ENCODE measurements at regions not wholly inside any gene's neighbourhood (a gene's known extent, or its start where the extent isn't known, plus 50 kb on each side); places are given as distances from the start of the nearest gene placed in this dataset.

DNA sequence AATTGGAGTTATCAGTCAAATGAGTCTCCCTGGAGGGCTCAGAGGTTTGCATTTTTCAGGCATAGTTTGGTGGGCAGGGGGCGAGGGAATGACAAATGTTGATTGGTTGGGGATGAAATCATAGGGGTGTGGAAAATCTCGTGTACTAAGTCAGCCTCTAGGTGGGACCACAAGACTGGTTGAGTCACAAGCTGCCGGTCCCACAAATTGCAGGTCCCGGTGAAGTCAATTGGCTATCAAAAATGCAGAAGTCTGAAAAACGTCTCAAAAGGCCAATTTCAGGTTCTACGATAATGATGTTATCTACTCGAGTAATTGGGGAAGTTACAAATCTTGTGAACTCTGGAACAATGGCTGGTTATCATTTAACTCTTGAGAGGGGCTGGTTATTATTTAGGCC, 98.8 kb upstream of the DHX15 start:
- no peaks in the 10 kb centered on the region for H3K36me3 ChIP-seq (replicated peaks in 1 of 2)
- H3K9me3 ChIP-seq (replicated peaks in 1 of 3), result no peaks in the 10 kb centered on the region
- no peaks in the 10 kb centered on the region for H3K4me1 ChIP-seq (replicated peaks in 1 of 2)
- H3K4me3 ChIP-seq, result no peak overlapping the region
- WGBS, 4 donors, result 55 to 71% (median 60%) methylated on average over 7 of the region's 7 CpGs
- TF ChIP-seq POLR2A (IDR thresholded peaks at IDR 0.05), result no peak
- TF ChIP-seq, protein P1, sequence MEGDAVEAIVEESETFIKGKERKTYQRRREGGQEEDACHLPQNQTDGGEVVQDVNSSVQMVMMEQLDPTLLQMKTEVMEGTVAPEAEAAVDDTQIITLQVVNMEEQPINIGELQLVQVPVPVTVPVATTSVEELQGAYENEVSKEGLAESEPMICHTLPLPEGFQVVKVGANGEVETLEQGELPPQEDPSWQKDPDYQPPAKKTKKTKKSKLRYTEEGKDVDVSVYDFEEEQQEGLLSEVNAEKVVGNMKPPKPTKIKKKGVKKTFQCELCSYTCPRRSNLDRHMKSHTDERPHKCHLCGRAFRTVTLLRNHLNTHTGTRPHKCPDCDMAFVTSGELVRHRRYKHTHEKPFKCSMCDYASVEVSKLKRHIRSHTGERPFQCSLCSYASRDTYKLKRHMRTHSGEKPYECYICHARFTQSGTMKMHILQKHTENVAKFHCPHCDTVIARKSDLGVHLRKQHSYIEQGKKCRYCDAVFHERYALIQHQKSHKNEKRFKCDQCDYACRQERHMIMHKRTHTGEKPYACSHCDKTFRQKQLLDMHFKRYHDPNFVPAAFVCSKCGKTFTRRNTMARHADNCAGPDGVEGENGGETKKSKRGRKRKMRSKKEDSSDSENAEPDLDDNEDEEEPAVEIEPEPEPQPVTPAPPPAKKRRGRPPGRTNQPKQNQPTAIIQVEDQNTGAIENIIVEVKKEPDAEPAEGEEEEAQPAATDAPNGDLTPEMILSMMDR (IDR thresholded peaks at IDR 0.05), result no peak
- peaks cover under 1% of the 10 kb centered on the region for H3K27me3 ChIP-seq
- DNase-seq, result no peak
- intact Hi-C loops (cut with DNase I), result no loop called here
- H3K27ac ChIP-seq, result no peak overlapping the region

DNA sequence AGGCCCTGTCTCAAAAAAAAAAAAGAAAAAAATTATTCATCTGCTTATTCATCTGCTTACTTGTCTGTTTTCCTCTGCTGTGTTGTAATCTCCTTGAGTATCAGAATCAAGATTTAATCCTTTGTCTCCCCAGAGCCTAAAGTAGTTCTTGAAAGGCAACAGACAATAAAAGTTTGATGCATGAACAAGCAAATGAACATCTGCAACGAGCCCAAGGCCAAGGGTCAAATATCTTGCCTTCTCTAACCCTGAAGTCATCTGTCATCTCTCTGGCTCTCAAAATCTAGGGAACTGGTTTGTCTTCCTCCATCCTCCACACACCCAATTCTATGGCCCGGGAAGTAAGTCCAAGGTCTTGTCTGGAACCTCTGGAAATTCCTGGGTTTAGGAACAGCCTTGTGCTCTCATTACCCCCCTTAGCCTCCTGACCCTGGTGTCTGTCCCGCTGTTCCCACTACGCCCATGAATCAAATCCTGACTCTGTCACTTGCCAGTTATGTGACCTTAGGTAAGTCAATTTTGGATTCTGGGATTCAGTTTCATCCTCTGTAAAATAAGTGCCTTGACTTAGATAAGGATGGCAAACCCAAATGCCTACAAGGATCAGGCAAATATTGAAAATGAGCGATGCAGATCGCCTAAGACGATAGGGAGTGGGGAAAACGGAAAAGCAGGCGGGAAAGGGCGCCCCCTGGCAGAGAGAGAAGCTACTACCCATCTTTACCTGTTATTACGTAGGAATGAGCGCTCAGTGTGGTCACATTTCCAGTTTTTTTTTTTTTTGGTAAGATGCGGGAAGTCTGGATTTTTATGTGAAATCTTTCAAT, 102.7 kb upstream of the DHX15 start:
- TF ChIP-seq, protein P1 (IDR thresholded peaks at IDR 0.05), result peak; percentile 19 to 60 (median 56)
- no peak for TF ChIP-seq POLR2A (IDR thresholded peaks at IDR 0.05)
- H3K4me3 ChIP-seq, result no peak overlapping the region
- H3K4me1 ChIP-seq (replicated peaks in 1 of 2), result no peaks in the 10 kb centered on the region
- peak in 5 of 7 donors; percentile 14 to 61 (median 38) for DNase-seq
- no peaks in the 10 kb centered on the region for H3K9me3 ChIP-seq (replicated peaks in 1 of 3)
- intact Hi-C loops (cut with DNase I), result loop anchor here (5.0 kb wide), 1 partner anchor 200 kb away; no protein-coding TSS in a partner anchor
- H3K27ac ChIP-seq, result no peak overlapping the region
- WGBS, 4 donors, result 30 to 38% (median 32%) methylated on average over 13 of the region's 13 CpGs
- peaks cover 7% of the 10 kb centered on the region for H3K27me3 ChIP-seq
- H3K36me3 ChIP-seq (replicated peaks in 1 of 2), result no peaks in the 10 kb centered on the region

DNA sequence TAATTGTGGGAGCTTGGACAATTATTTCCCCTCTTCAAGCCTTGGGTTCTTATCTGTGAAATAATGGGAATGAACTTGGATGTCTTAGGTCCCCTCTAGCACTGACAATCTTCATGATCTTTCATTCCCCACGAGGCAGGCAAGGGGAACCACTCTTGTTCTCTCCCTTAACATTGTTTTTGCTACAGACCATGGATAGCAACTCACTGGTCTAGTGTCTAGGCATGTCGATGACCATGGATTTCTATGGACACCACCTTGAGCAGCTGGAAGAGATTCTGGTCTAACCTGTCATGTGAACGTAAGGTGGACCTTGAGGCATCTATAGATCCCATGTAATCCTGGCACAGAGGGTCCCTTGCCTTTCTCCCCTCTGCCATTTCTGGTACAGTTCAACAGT, 104.1 kb upstream of the DHX15 start:
- no peak overlapping the region for H3K4me3 ChIP-seq
- H3K9me3 ChIP-seq (replicated peaks in 1 of 3), result no peaks in the 10 kb centered on the region
- 69 to 81% (median 76%) methylated on average over 3 of the region's 3 CpGs for WGBS, 4 donors
- no peak overlapping the region for H3K27ac ChIP-seq
- no peaks in the 10 kb centered on the region for H3K36me3 ChIP-seq (replicated peaks in 1 of 2)
- no peaks in the 10 kb centered on the region for H3K4me1 ChIP-seq (replicated peaks in 1 of 2)
- intact Hi-C loops (cut with DNase I), result loop anchor here (5.0 kb wide), 1 partner anchor 201 kb away; no protein-coding TSS in a partner anchor
- peaks cover 7% of the 10 kb centered on the region for H3K27me3 ChIP-seq
- no peak for TF ChIP-seq POLR2A (IDR thresholded peaks at IDR 0.05)
- TF ChIP-seq, protein P1 (IDR thresholded peaks at IDR 0.05), result no peak
- no peak for DNase-seq

DNA sequence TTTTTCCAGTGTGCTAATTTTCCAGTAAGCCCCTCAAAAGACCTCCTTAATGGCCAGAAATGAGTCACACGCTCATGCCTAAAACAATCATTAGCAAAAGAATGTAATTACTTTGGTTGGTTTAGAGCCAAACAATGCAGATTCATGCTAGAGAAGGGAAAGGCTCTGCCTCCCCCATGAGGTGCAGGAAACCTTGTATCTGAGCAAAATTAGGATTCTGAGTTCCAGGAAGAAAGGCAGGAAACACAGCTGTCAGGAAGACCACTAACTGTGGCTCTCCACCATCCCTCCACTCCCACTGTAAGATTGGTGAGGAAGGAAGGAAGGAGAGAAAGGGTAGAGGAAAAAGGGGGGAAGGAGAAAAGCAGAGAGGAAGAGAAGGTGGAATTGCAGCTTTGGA, 104.9 kb upstream of the DHX15 start:
- Histone ChIP-seq H3K4me3 (no peak overlapping the region), H3K4me1 (replicated peaks in 1 of 2) (no peaks in the 10 kb centered on the region), H3K27ac (no peak overlapping the region), H3K9me3 (replicated peaks in 1 of 3) (no peaks in the 10 kb centered on the region), H3K27me3 (peaks cover 7% of the 10 kb centered on the region), H3K36me3 (replicated peaks in 1 of 2) (no peaks in the 10 kb centered on the region)
- intact Hi-C loops (cut with DNase I), result loop anchor here (5.0 kb wide), 1 partner anchor 202 kb away; no protein-coding TSS in a partner anchor
- 50 to 61% (median 58%) methylated on average over 1 of the region's 1 CpG for WGBS, 4 donors
- DNase-seq, result no peak
- no peak for TF ChIP-seq POLR2A (IDR thresholded peaks at IDR 0.05)
- TF ChIP-seq, protein P1 (IDR thresholded peaks at IDR 0.05), result no peak
